ENCODE measurements at regions not wholly inside any gene's neighbourhood (a gene's known extent, or its start where the extent isn't known, plus 50 kb on each side); places are given as distances from the start of the nearest gene placed in this dataset.
"Not testable (repeated sequence)": the region's sequence is repeated elsewhere in the genome, so short reads cannot be mapped to it uniquely, and the experiment has no call there.

- Mint-ChIP-seq H3K27ac (no peak overlapping the region), H3K4me1 (ENCODE audit: low read depth in 2 of 2) (no peaks in the 10 kb centered on the region), H3K36me3 (no peaks in the 10 kb centered on the region), H3K4me3 (no peak overlapping the region), H3K9me3 (peaks cover 15% of the 10 kb centered on the region), H3K27me3 (no peaks in the 10 kb centered on the region)
- ATAC-seq (no peak), DNase-seq (ENCODE audit: low spot score) (no peak)
Observed at GRCh38 chr3:88807491-88808105, 299.8 kb upstream of the EPHA3 start.

GRCh38 chr3:88809993-88810392, 297.4 kb upstream of the EPHA3 start:
- no peak for ATAC-seq
- peaks cover 12% of the 10 kb centered on the region for H3K9me3 Mint-ChIP-seq
- no peaks in the 10 kb centered on the region for H3K27me3 Mint-ChIP-seq
- no peak for DNase-seq (ENCODE audit: low spot score)
- no peaks in the 10 kb centered on the region for H3K4me1 Mint-ChIP-seq (ENCODE audit: low read depth in 2 of 2)
- H3K36me3 Mint-ChIP-seq = no peaks in the 10 kb centered on the region
- H3K4me3 Mint-ChIP-seq = no peak overlapping the region
- H3K27ac Mint-ChIP-seq = no peak overlapping the region

GRCh38 chr3:88810455-88810854, 297.0 kb upstream of the EPHA3 start:
- no peak for DNase-seq (ENCODE audit: low spot score)
- no peak for ATAC-seq
- H3K4me3 Mint-ChIP-seq = no peak overlapping the region
- peaks cover 12% of the 10 kb centered on the region for H3K9me3 Mint-ChIP-seq
- no peaks in the 10 kb centered on the region for H3K36me3 Mint-ChIP-seq
- H3K27ac Mint-ChIP-seq = no peak overlapping the region
- H3K27me3 Mint-ChIP-seq = no peaks in the 10 kb centered on the region
- H3K4me1 Mint-ChIP-seq (ENCODE audit: low read depth in 2 of 2) = no peaks in the 10 kb centered on the region

- ATAC-seq (no peak), DNase-seq (ENCODE audit: low spot score) (no peak)
- Mint-ChIP-seq H3K27ac (no peak overlapping the region), H3K4me3 (no peak overlapping the region), H3K27me3 (no peaks in the 10 kb centered on the region), H3K4me1 (ENCODE audit: low read depth in 2 of 2) (no peaks in the 10 kb centered on the region), H3K9me3 (peaks cover 15% of the 10 kb centered on the region), H3K36me3 (no peaks in the 10 kb centered on the region)
Observed at GRCh38 chr3:88811096-88811495, 296.3 kb upstream of the EPHA3 start.

- DNase-seq (ENCODE audit: low spot score) (no peak), ATAC-seq (no peak)
- H3K4me1 Mint-ChIP-seq (ENCODE audit: low read depth in 2 of 2) = no peaks in the 10 kb centered on the region
- no peak overlapping the region for H3K27ac Mint-ChIP-seq
- no peaks in the 10 kb centered on the region for H3K36me3 Mint-ChIP-seq
- no peaks in the 10 kb centered on the region for H3K27me3 Mint-ChIP-seq
- H3K9me3 Mint-ChIP-seq = peaks cover 15% of the 10 kb centered on the region
- no peak overlapping the region for H3K4me3 Mint-ChIP-seq
Observed at GRCh38 chr3:88812576-88812975, 294.8 kb upstream of the EPHA3 start.

- ATAC-seq (no peak), DNase-seq (ENCODE audit: low spot score) (no peak)
- Mint-ChIP-seq H3K36me3 (no peaks in the 10 kb centered on the region), H3K4me1 (ENCODE audit: low read depth in 2 of 2) (no peaks in the 10 kb centered on the region), H3K27ac (no peak overlapping the region), H3K4me3 (no peak overlapping the region), H3K9me3 (peaks cover 9% of the 10 kb centered on the region), H3K27me3 (no peaks in the 10 kb centered on the region)
Observed at GRCh38 chr3:88816445-88816844, 291.0 kb upstream of the EPHA3 start.

- Mint-ChIP-seq H3K36me3 (no peaks in the 10 kb centered on the region), H3K27ac (no peak overlapping the region), H3K4me3 (no peak overlapping the region), H3K9me3 (no peaks in the 10 kb centered on the region), H3K4me1 (ENCODE audit: low read depth in 2 of 2) (no peaks in the 10 kb centered on the region), H3K27me3 (no peaks in the 10 kb centered on the region)
- ATAC-seq = no peak
- no peak for DNase-seq (ENCODE audit: low spot score)
Observed at GRCh38 chr3:88824666-88825564, 282.5 kb upstream of the EPHA3 start.

- no peaks in the 10 kb centered on the region for H3K27me3 Mint-ChIP-seq
- no peaks in the 10 kb centered on the region for H3K4me1 Mint-ChIP-seq (ENCODE audit: low read depth in 2 of 2)
- ATAC-seq (no peak), DNase-seq (ENCODE audit: low spot score) (no peak)
- H3K36me3 Mint-ChIP-seq = no peaks in the 10 kb centered on the region
- no peak overlapping the region for H3K27ac Mint-ChIP-seq
- no peak overlapping the region for H3K4me3 Mint-ChIP-seq
- no peaks in the 10 kb centered on the region for H3K9me3 Mint-ChIP-seq
Observed at GRCh38 chr3:88828466-88828865, 279.0 kb upstream of the EPHA3 start.

GRCh38 chr3:88852606-88853005, 254.8 kb upstream of the EPHA3 start:
- H3K27me3 Mint-ChIP-seq = no peaks in the 10 kb centered on the region
- no peak overlapping the region for H3K4me3 Mint-ChIP-seq
- ATAC-seq (no peak), DNase-seq (ENCODE audit: low spot score) (no peak)
- no peak overlapping the region for H3K27ac Mint-ChIP-seq
- H3K36me3 Mint-ChIP-seq = peaks cover 10% of the 10 kb centered on the region
- peaks cover 10% of the 10 kb centered on the region for H3K9me3 Mint-ChIP-seq
- H3K4me1 Mint-ChIP-seq (ENCODE audit: low read depth in 2 of 2) = no peaks in the 10 kb centered on the region

GRCh38 chr3:88863196-88863595, 244.2 kb upstream of the EPHA3 start:
- Mint-ChIP-seq H3K9me3 (peaks cover 4% of the 10 kb centered on the region), H3K27ac (no peak overlapping the region), H3K36me3 (no peaks in the 10 kb centered on the region), H3K4me3 (no peak overlapping the region), H3K27me3 (no peaks in the 10 kb centered on the region), H3K4me1 (ENCODE audit: low read depth in 2 of 2) (no peaks in the 10 kb centered on the region)
- ATAC-seq (no peak), DNase-seq (ENCODE audit: low spot score) (no peak)

- Mint-ChIP-seq H3K27ac (no peak overlapping the region), H3K4me1 (ENCODE audit: low read depth in 2 of 2) (no peaks in the 10 kb centered on the region), H3K36me3 (no peaks in the 10 kb centered on the region), H3K4me3 (no peak overlapping the region), H3K27me3 (no peaks in the 10 kb centered on the region), H3K9me3 (peaks cover 9% of the 10 kb centered on the region)
- DNase-seq (ENCODE audit: low spot score) = no peak
- no peak for ATAC-seq
Observed at GRCh38 chr3:88876724-88877123, 230.7 kb upstream of the EPHA3 start.

GRCh38 chr3:88879905-88880304, 227.5 kb upstream of the EPHA3 start:
- H3K4me3 Mint-ChIP-seq = no peak overlapping the region
- peaks cover 8% of the 10 kb centered on the region for H3K36me3 Mint-ChIP-seq
- no peaks in the 10 kb centered on the region for H3K4me1 Mint-ChIP-seq (ENCODE audit: low read depth in 2 of 2)
- H3K27ac Mint-ChIP-seq = no peak overlapping the region
- H3K9me3 Mint-ChIP-seq = peaks cover 20% of the 10 kb centered on the region
- ATAC-seq = no peak
- no peaks in the 10 kb centered on the region for H3K27me3 Mint-ChIP-seq
- DNase-seq (ENCODE audit: low spot score) = no peak

GRCh38 chr3:88882121-88882520, 225.3 kb upstream of the EPHA3 start:
- Mint-ChIP-seq H3K4me1 (ENCODE audit: low read depth in 2 of 2) (no peaks in the 10 kb centered on the region), H3K9me3 (peaks cover 23% of the 10 kb centered on the region), H3K4me3 (no peak overlapping the region), H3K36me3 (peaks cover 8% of the 10 kb centered on the region), H3K27ac (no peak overlapping the region), H3K27me3 (no peaks in the 10 kb centered on the region)
- ATAC-seq = no peak
- DNase-seq (ENCODE audit: low spot score) = no peak

GRCh38 chr3:88886624-88887023, 220.8 kb upstream of the EPHA3 start:
- not testable (repeated sequence) for H3K27ac Mint-ChIP-seq; H3K27me3 Mint-ChIP-seq; H3K4me3 Mint-ChIP-seq; ATAC-seq; DNase-seq (ENCODE audit: low spot score); H3K4me1 Mint-ChIP-seq (ENCODE audit: low read depth in 2 of 2)
- H3K9me3 Mint-ChIP-seq = peaks cover 21% of the 10 kb centered on the region
- peaks cover 16% of the 10 kb centered on the region for H3K36me3 Mint-ChIP-seq
